Jurkat, Clone E6-1 (cell line): ENCODE measurements at regions not wholly inside any gene's neighbourhood (a gene's known extent, or its start where the extent isn't known, plus 50 kb on each side); places are given as distances from the start of the nearest gene placed in this dataset.

Source experiments
- DNase-seq: peaks from one replicate; pipeline ENCODE4 v3.0.0-alpha.2; 2011; ENCODE audit warnings: low read depth, low spot score
- H3K4me3 ChIP-seq: 2 replicates; pipeline ENCODE4 v1.5.1; 2011; ENCODE audit warnings: mild to moderate bottlenecking, low read length, control low read depth, moderate library complexity

- H3K4me3 ChIP-seq, result no peak overlapping the region
- DNase-seq, result no peak
These were observed 2154.0 kb upstream of the PIK3C3 start for GRCh38 chr18:39801010-39801409.

GRCh38 chr18:39799006-39799405 lies 2156.0 kb upstream of the PIK3C3 start:
- peak overlapping the region; percentile 62 for H3K4me3 ChIP-seq
- no peak for DNase-seq

- H3K4me3 ChIP-seq, result peak overlapping the region; percentile 18
- DNase-seq, result no peak
These were observed 2158.6 kb upstream of the PIK3C3 start for GRCh38 chr18:39796393-39796792.

GRCh38 chr18:39795350-39795749 lies 2159.7 kb upstream of the PIK3C3 start:
- DNase-seq, result no peak
- H3K4me3 ChIP-seq, result no peak overlapping the region

- DNase-seq, result no peak
- no peak overlapping the region for H3K4me3 ChIP-seq
These were observed 2161.4 kb upstream of the PIK3C3 start for GRCh38 chr18:39793609-39794008.

GRCh38 chr18:39788383-39788782 lies 2166.7 kb upstream of the PIK3C3 start:
- no peak for DNase-seq
- no peak overlapping the region for H3K4me3 ChIP-seq

- DNase-seq, result no peak
These were observed 2168.6 kb upstream of the PIK3C3 start for GRCh38 chr18:39786477-39786876.

GRCh38 chr18:39784541-39784940 lies 2170.5 kb upstream of the PIK3C3 start:
- no peak overlapping the region for H3K4me3 ChIP-seq
- DNase-seq, result no peak

More at GRCh38 chr18:39786477-39786876, 2168.6 kb upstream of the PIK3C3 start:
- H3K4me3 ChIP-seq, result no peak overlapping the region

GRCh38 chr18:39781565-39781964 lies 2173.5 kb upstream of the PIK3C3 start:
- H3K4me3 ChIP-seq, result no peak overlapping the region
- DNase-seq, result no peak

GRCh38 chr18:39780774-39781173 lies 2174.3 kb upstream of the PIK3C3 start:
- DNase-seq, result no peak
- H3K4me3 ChIP-seq, result no peak overlapping the region

- H3K4me3 ChIP-seq, result no peak overlapping the region
- no peak for DNase-seq
These were observed 2175.1 kb upstream of the PIK3C3 start for GRCh38 chr18:39779926-39780325.

GRCh38 chr18:39776766-39777165 lies 2178.3 kb upstream of the PIK3C3 start:
- no peak for DNase-seq
- no peak overlapping the region for H3K4me3 ChIP-seq

GRCh38 chr18:39774957-39775598 lies 2180.0 kb upstream of the PIK3C3 start:
- no peak overlapping the region for H3K4me3 ChIP-seq
- no peak for DNase-seq

- no peak overlapping the region for H3K4me3 ChIP-seq
- DNase-seq, result no peak
These were observed 2181.4 kb upstream of the PIK3C3 start for GRCh38 chr18:39773646-39774045.

- DNase-seq, result no peak
- H3K4me3 ChIP-seq, result no peak overlapping the region
These were observed 2182.7 kb upstream of the PIK3C3 start for GRCh38 chr18:39772155-39772919.

GRCh38 chr18:39770399-39770798 lies 2184.6 kb upstream of the PIK3C3 start:
- H3K4me3 ChIP-seq, result no peak overlapping the region
- DNase-seq, result no peak

- no peak overlapping the region for H3K4me3 ChIP-seq
- DNase-seq, result no peak
These were observed 2190.2 kb upstream of the PIK3C3 start for GRCh38 chr18:39764873-39765272.

GRCh38 chr18:39761273-39761672 lies 2193.8 kb upstream of the PIK3C3 start:
- DNase-seq, result no peak
- H3K4me3 ChIP-seq, result no peak overlapping the region

- H3K4me3 ChIP-seq, result no peak overlapping the region
- DNase-seq, result no peak
These were observed 2194.3 kb upstream of the CELF4 start for GRCh38 chr18:39759926-39760325.

GRCh38 chr18:39753178-39753577 lies 2187.6 kb upstream of the CELF4 start:
- no peak for DNase-seq
- H3K4me3 ChIP-seq, result no peak overlapping the region

GRCh38 chr18:39752351-39752750 lies 2186.8 kb upstream of the CELF4 start:
- H3K4me3 ChIP-seq, result no peak overlapping the region
- DNase-seq, result no peak
